Islet precursor cell (in vitro differentiated cells): ENCODE measurements at regions not wholly inside any gene's neighbourhood (a gene's known extent, or its start where the extent isn't known, plus 50 kb on each side); places are given as distances from the start of the nearest gene placed in this dataset.
A peak's percentile ranks its signal among the peaks of the same experiment; 100 is the strongest.

Experiments
- DNase-seq: peaks from one replicate; pipeline ENCODE4 v3.0.0-alpha.2; 2018

GRCh38 chr10:78301481-78301880, 267.8 kb downstream of the RPS24 start:
- peak; percentile 68 for DNase-seq

- peak; percentile 71 for DNase-seq
Observed at GRCh38 chr10:78301891-78302738, 268.5 kb downstream of the RPS24 start.

DNA sequence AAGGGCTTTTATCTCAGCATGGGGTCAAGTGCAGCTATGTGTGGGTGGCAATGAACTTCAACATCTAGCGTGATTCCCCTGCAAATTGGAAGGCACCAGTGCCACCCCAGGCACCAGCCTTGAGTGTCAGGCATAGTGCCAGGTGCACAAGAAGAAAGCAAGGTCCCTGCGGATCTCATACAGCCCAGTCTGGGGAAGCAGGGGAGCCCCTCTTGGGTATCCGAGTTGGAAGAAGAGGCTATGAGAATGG, 269.0 kb downstream of the RPS24 start:
- DNase-seq = no peak

- DNase-seq = peak; percentile 98
Observed at GRCh38 chr10:78302989-78303854, 269.6 kb downstream of the RPS24 start.

DNA sequence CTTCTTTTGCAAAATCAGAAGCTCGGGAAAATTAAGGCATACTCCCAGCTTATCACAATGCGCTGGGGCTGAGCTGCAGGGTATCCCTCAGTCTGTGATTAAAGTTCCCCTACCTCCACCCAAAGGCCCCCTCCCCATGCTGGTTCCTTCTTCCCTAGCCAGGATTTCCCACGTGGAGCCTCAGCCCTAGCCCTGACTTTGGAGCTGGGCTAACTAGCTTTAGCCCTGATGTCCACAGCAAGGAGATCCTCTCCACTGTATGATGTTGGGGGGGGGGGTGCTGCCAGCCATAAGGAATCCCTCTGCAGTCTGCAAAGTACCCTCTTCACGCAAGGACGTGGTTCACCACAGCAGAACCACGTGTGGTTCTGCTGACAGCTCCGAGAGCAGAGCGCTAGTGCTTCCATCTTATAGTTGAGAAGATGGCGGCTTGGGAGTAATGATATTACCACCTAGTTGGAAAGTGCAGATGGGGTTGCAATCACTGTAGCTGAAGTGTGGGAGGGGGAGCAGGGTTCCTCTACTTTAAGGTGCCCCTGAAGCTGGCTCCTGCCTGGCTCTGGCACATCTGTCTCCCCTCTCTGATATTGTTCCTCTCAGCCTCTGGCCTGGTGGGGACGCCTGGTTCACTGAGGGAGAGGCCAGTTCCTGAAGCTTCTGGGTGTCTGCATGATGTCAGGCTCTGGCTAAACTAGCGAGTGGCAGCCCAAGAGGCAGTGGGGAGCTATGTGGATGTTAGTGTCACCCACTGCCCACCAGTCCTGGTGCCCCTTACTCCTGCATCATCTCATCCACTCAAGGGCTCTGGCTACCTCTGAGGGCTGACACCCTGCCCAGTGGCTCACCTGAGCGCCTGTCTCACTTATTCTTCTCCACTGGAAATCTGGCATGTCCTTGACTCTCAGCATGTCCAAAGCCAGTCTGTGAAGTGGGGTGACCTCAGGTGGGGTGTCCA, 270.7 kb downstream of the RPS24 start:
- peak; percentile 46 for DNase-seq

- no peak for DNase-seq
Observed at GRCh38 chr10:78305311-78305710, 271.6 kb downstream of the RPS24 start.

DNA sequence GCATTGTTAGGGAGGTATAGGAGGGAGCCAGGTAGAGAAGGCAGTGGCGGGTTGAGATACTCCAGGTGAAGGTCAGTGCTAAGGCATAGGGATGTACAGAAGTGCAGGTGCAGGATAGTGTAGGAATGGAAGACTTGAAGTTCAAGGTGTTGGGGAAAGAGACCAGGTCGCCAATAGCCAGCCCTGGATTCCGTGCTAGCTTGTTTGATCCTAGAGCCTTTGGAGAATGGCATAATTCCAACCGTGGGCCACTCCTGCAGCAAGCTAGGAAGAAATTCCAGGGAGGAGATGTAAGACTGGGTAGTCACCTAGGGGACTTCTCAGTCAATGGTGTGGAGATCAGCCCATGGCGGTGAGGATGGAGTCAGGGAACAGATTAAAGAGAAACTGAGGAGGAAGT, 272.7 kb downstream of the RPS24 start:
- DNase-seq = peak; percentile 40

GRCh38 chr10:78307576-78307975, 273.9 kb downstream of the RPS24 start:
- DNase-seq = peak; percentile 53

DNA sequence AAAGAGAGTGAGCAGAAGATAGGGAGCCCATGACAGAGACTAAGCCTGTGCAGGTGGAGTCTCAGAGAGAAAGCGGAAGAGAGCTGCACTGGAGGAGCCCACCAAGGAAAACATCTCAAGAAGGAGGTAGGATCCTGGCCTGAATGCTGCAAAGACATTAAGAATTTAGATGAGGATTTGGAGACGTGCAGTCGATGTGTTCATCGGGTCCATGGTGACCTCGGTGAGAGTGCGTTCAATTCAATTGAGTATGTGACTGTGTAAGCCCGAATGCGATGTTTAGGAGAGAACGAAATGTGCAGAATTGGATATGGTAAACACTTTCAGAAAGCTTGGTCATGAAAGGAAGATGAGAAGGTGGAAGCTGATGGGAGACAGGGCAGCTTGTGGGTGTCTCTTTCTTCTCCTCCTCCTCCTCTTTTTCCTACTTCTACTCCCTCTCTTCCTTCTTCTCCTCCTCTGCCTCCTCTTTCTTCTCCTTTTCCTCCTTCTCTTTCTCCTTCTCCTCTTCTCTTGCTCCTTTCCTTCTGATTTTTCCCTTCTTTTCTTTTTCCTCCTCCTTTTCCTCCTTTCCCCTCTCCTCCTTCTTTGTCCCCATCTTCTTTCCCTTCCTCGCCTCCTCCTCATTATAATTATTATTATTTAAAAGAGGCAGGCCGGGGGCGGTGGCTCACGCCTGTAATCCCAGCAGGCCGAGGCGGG, 276.0 kb downstream of the RPS24 start:
- peak; percentile 25 for DNase-seq

DNA sequence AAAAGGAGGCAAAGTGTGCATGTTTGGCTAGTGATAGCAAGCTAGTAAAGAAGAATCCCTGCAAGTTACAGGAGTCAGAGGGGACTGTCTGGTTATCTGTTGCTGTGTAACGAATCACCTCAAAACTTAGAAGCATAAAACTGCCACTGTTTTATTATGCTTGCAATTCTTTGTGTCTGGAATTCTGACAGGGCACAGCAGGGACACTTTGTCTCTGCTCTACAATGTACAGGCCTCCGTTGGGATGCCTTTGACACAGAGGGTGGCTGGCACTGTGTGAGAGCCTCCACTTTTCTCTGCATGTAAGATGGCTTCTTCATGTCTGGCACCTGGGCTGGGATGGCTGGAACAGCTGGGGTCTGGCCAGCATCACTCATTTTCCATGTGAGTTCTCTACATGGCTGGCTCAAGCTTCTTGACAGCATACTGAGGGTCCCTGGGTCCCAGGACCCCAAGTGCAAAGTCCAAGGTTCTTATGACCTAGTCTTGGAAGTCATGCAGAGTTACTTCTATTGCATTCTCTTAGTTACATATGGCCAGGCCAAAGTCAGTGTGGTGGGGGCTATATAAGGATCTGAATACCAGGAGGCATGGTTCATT, 276.9 kb downstream of the RPS24 start:
- DNase-seq = peak; percentile 60

DNA sequence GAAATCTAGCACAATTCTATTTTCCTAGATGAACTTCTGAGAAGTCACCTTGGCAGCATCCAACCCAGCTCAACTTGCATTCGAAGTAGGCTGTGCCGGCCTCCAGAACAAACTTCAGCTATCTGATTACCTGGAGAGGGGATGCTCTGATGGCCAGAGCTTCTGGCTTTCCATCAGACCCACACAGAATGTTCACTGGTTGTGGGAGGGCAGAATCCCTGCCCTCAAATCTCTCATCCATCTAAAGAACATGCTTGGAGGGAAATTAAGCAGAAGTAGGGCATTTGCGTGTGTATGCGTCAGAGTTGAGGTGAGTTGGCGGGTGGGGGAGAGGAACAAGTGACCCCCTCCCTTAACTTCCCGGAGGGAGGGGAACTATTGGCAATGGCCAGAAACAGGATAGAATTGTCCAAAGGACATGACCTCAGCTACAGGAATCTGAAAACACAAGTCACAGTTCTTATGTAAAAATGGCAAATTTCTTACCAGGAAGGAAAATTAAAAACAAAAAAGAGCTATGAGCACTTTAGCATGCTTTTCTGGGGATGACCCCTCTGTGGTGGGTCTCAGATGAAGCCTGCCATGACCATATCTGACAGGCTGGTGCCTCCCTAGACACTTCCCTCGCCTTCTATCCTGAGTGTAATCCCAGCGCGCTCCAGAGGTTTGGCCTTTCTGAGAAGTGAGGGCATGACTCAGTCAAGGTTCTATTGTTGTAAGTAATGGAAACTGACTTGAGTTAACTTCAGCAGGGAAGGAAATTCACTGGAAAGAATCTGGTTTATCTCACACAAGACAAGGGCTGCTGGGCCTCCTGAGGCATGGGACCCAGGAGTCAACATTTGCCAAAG, 278.8 kb downstream of the RPS24 start:
- peak; percentile 90 for DNase-seq

DNA sequence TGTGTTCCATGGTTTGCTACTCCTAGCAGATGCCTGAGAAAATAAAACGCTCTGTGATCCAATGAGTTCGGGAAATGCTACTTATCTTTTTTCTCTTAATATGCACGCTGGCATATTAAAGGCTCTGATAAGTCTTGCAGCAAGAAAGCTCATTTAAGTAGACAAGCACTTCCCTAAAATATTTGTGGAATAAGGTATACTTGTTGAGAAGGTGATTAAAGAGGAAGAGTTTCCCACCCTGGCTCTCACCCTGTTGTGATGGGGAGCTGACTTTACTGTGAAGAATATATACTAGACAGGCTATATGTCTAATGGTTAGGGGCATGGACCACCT, 279.4 kb downstream of the RPS24 start:
- no peak for DNase-seq

DNA sequence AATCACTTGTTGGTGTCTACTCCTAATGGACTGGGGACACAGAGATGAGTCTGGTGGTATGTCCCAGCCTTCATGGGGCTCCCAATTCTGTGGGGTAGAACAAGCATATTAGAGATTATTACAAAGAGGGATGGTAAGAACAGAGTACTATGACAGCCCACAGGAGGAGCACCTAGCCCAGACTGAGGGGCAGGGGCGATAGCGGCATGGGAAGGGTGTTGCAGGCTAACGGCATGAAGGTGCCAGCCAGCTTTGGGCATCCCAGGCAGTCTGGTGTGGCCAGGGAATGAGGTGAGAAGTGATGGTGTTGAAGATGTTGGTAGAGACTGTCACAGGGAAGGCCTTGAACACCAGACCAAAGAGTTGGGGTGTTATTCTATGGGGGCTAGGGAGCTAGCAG, 280.0 kb downstream of the RPS24 start:
- no peak for DNase-seq

- peak; percentile 24 for DNase-seq
Observed at GRCh38 chr10:78314651-78315050, 281.0 kb downstream of the RPS24 start.

DNA sequence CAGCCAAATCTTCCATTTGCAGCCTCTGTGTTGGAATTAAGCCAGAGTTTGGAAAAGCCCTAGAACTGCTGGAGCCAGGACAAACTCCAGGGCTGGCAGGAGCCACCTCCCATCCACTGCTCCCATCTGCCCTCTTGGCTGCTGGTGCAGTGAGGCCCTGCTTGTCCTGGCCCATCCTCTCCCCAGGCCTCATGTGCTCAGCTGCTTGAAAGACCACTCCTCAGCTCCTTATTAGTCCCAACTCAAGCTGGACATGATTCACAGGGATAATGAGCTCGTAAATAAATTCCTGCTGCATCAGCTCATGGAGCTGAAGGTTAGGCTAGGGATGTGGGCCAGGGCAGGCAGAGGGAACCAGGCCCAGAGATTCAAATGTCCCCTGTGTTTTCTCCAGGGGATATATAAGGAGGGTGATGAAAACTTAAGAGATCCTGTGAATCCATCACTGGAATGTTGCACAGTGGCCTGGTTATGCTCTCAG, 282.8 kb downstream of the RPS24 start:
- DNase-seq = peak; percentile 97

DNA sequence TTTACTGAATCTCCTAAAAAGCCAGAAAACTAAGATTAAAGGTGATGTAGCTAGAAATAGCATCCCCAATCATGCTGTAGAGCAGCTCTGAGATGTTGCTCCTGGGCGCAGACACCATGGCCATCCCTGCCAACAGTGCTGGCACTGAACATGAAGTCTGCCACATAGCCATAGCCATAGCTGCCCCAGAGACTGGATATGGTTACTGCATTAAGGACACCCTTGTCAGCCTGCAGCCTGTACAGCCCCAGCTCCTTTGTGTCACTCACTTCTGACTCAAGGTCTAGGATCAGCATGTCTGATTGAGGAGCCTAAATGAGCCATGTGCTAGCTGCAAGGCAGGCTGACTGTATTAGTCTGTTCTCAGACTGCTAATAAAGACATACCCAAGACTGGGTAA, 284.6 kb downstream of the RPS24 start:
- DNase-seq = peak; percentile 54

- peak; percentile 54 for DNase-seq
Observed at GRCh38 chr10:78319371-78319770, 285.7 kb downstream of the RPS24 start.

DNA sequence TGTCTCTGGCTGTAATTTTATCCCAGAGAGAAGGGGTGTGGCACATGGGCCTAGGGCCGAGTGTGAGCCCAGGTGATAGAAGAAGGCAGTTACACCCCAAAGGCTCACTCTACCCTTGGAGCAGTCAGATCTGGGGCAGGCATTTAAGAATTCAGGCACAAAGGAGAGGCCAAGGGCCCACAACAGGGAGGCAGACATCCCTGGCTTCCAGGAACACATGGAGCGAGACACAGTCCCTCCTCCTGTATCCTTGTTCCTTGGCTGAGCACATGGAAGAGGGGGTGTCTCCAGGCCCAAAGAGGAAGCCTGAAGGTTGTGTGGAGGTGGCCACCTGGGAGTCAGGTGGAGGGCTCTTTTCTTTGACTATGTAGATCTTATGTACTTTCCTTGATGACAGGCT, 286.2 kb downstream of the RPS24 start:
- DNase-seq = no peak

DNA sequence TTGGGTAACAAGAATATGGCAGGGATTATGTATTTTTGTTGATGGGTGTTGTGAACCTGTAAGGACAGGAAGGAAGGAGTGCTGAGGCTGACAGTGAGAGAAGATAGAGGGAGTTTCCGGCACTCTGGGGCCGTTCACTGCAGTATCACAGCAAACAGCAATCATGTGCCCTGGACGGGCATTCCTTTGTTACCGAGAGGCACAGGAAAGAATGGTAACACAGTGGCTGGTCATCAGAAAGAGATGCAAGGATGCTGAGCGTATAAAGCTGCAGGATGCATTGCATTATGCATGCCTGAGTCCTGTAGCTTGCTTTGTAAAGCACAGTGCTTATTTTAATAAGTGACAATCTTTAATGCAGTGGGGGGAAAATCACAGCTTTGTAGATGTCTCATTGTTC, 286.8 kb downstream of the RPS24 start:
- peak; percentile 44 for DNase-seq

GRCh38 chr10:78321000-78321399, 287.3 kb downstream of the RPS24 start:
- DNase-seq = no peak

DNA sequence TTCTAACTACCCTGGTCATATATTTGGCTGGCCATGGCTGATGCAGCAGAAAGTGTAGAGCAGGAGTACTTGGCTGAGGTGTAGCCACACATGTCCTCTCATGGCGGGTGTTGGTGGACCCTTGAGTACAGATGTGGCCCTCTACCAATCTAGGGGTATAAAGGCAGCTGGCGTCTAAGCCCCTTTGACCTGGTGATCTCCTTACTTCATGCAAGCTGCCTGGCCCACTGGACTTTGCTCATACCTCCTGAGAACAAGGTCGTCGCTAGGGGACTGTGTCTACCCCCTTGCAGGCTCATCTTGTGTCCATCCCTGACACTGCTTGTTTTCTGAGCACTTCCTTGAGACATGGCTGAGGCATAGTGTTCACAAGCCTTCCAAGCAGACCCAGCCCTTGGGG, 287.8 kb downstream of the RPS24 start:
- DNase-seq = no peak
